GM12878 (cell line): ENCODE measurements at regions not wholly inside any gene's neighbourhood (a gene's known extent, or its start where the extent isn't known, plus 50 kb on each side); places are given as distances from the start of the nearest gene placed in this dataset.

Experiments
- ATAC-seq: fragments of 200-7000 bp; cut with Tn5 transposase; 3 replicates; pipeline ENCODE4 v1.9.1; 2020; ENCODE audit warnings: mild to moderate bottlenecking, moderate library complexity
- BruUV-seq: library from RNA; stranded (reverse); fragments of 400-500 nt; replicated peaks from 2 replicates; lab custom pipeline; 2021; lab: Mats Ljungman, UMichigan
- CTCF ChIA-PET: fragments of 300-600 bp; sonication (Branson Sonifier 250); formaldehyde crosslinking; extraction: SDS; loops from one replicate; lab custom pipeline; 2021; ENCODE audit warnings: inconsistent platforms; lab: Yijun Ruan, JAX
- POLR2A ChIA-PET: fragments of 350-600 bp; formaldehyde crosslinking; extraction: SDS; loops from one replicate; lab custom pipeline; 2021; ENCODE audit warnings: inconsistent platforms; lab: Charles Lee
- RAD21 ChIA-PET: fragments of 300-600 bp; sonication (Branson Sonifier 250); formaldehyde crosslinking; loops from one replicate; lab custom pipeline; 2023; ENCODE audit warnings: antibody characterized with exemption; ENCODE audit not compliant: unreplicated experiment; lab: Charles Lee
- SMC1A ChIA-PET: fragments of 300-600 bp; sonication (Branson Sonifier 250); formaldehyde crosslinking; loops from one replicate; lab custom pipeline; 2023; ENCODE audit not compliant: unreplicated experiment, uncharacterized antibody; lab: Charles Lee
- DNase-seq: peaks from one replicate; pipeline ENCODE4 v3.0.0-alpha.2; 2011; ENCODE audit warnings: low read depth, low spot score
- FAIRE-seq: peaks from 3 replicates; lab custom pipeline; 2011; peaks lifted over from hg19 to GRCh38; lab: Jason Lieb, UNC
- H2AFZ ChIP-seq: 2 replicates; pipeline ENCODE4 v1.6.0; 2011; ENCODE audit warnings: low read depth, low read length, control low read depth; ENCODE audit not compliant: control insufficient read depth
- H3K27ac ChIP-seq: 2 replicates; pipeline ENCODE4 v1.5.1; 2011; ENCODE audit warnings: control low read depth; ENCODE audit not compliant: control insufficient read depth, insufficient read depth
- H3K27me3 ChIP-seq, 2 experiments: replicated peaks in 1 of 2; 2 replicates each; pipeline versions ENCODE4 v1.6.0 to v1.6.1; 2011; ENCODE audit warnings: low read length in 1 of 2; ENCODE audit not compliant: control insufficient read depth in 2 of 2, insufficient read depth in 2 of 2
- H3K36me3 ChIP-seq, 2 experiments: 2 replicates each; pipeline ENCODE4 v1.5.1; 2011; ENCODE audit warnings: low read length in 1 of 2; ENCODE audit not compliant: control insufficient read depth in 2 of 2, insufficient read depth in 2 of 2
- H3K4me1 ChIP-seq: 2 replicates; pipeline ENCODE4 v1.6.1; 2011; ENCODE audit warnings: mild to moderate bottlenecking, low read length, moderate library complexity, mixed read lengths; ENCODE audit not compliant: control insufficient read depth, insufficient read depth
- H3K4me2 ChIP-seq: 2 replicates; pipeline ENCODE4 v1.6.0; 2011; ENCODE audit warnings: control low read depth; ENCODE audit not compliant: control insufficient read depth, insufficient read depth
- H3K4me3 ChIP-seq: fragments of 200-600 bp; sonication (generic); 2 replicates; pipeline ENCODE4 v1.5.1; 2016
- H3K79me2 ChIP-seq: 2 replicates; pipeline ENCODE4 v1.6.0; 2011; ENCODE audit warnings: low read length; ENCODE audit not compliant: control insufficient read depth, insufficient read depth
- H3K9ac ChIP-seq: 2 replicates; pipeline ENCODE4 v1.8.0; 2011; ENCODE audit warnings: low read length, control low read depth, mixed read lengths; ENCODE audit not compliant: control insufficient read depth, insufficient read depth
- H3K9me3 ChIP-seq: replicated peaks from 3 replicates; pipeline ENCODE4 v1.5.1; 2011; ENCODE audit warnings: mild to moderate bottlenecking, low read length; ENCODE audit not compliant: control insufficient read depth, insufficient read depth
- H4K20me1 ChIP-seq: 2 replicates; pipeline ENCODE4 v1.6.0; 2011; ENCODE audit not compliant: control insufficient read depth, insufficient read depth
- ATF3 ChIP-seq: IDR thresholded peaks from 2 replicates; pipeline ENCODE4 v1.6.1; 2011; ENCODE audit warnings: low read depth, mild to moderate bottlenecking, low read length, moderate library complexity, borderline replicate concordance; ENCODE audit errors: extremely low read depth
- EZH2 ChIP-seq: IDR thresholded peaks from 2 replicates; pipeline ENCODE4 v1.6.1; 2012; ENCODE audit warnings: low read depth, mild to moderate bottlenecking, control low read depth, inconsistent platforms, low read length, borderline replicate concordance; ENCODE audit not compliant: control insufficient read depth
- GATAD2B ChIP-seq: fragments of 450-650 bp; conservative IDR thresholded peaks from 2 replicates; pipeline ENCODE4 v1.6.1; 2017; ENCODE audit warnings: low read depth, mild to moderate bottlenecking, moderate library complexity
- HSF1 ChIP-seq: fragments of 150-350 bp; IDR thresholded peaks from 2 replicates; pipeline ENCODE4 v1.6.1; 2014; ENCODE audit warnings: mild to moderate bottlenecking, low read depth, low read length
- NR2F1 ChIP-seq: fragments of 450-650 bp; conservative IDR thresholded peaks from 2 replicates; pipeline ENCODE4 v1.6.1; 2017; ENCODE audit warnings: mild to moderate bottlenecking
- PAX8 ChIP-seq: fragments of 450-650 bp; IDR thresholded peaks from 2 replicates; pipeline ENCODE4 v1.6.1; 2017; ENCODE audit warnings: mild to moderate bottlenecking, moderate library complexity
- POU2F2 ChIP-seq: IDR thresholded peaks from 3 replicates; pipeline ENCODE4 v1.6.1; 2011; ENCODE audit warnings: low read depth, mild to moderate bottlenecking, low read length, borderline replicate concordance
- RCOR1 ChIP-seq: conservative IDR thresholded peaks from 2 replicates; pipeline ENCODE4 v1.6.1; 2012; ENCODE audit warnings: low read depth, low read length, improper control_type of control experiment
- WGBS: methylation state at CpG from one replicate; pipeline ENCODE4 v1.1.6; 2016; ENCODE audit warnings: low lambda C conversion rate; ENCODE audit not compliant: insufficient replicate concordance, insufficient coverage; ENCODE audit errors: missing lambda C conversion rate; 5-methylcytosine and 5-hydroxymethylcytosine counted together
- in situ Hi-C: fragments of 300-500 bp; cut with MboI; formaldehyde crosslinking; loops from 9 replicates; pipeline ENCODE4 v1.14.3; 2018; ENCODE audit warnings: mixed read lengths
- intact Hi-C: fragments of 100-400 bp; cut with micrococcal nuclease; formaldehyde crosslinking; loops from one replicate; pipeline ENCODE4 v1.14.2; 2022; ENCODE audit not compliant: unreplicated experiment

DNA sequence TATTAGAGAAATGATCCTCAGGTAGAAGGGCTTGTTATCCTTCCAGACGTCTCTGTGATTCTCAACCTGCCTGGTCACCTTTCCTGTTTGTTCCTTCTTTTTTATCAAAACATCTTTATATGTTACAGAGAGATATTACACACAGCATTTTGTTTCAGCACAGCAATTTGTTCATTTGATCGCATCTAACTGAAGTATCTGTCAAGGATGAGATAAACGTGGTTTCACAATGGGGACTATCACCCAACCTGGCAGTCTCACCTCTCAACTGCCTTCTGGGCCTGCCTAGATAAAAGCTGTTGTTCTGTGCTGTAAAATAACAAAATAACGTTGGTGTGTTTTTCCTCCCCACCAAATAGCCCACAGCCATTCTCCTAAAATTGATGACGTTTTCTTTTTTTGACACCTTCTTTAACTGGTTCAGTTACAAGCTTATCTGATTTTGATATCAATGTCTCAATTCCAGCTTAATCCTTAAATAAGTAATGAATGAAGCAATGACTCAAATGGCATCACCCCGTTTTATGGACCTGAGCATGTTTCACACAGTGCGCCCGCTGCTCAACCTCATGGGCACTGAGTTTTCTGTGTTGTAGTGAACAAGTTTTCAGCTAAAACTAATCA, 367.9 kb upstream of the RUNX1 start:
- Histone ChIP-seq H3K4me2 (no peak overlapping the region), H3K79me2 (no peaks in the 10 kb centered on the region), H3K9me3 (no peaks in the 10 kb centered on the region; the same call in 2 of the 3 replicates), H3K36me3 (no peaks in the 10 kb centered on the region), H4K20me1 (no peaks in the 10 kb centered on the region), H2AFZ (no peak overlapping the region), H3K27me3 (no peaks in the 10 kb centered on the region), H3K4me3 (no peak overlapping the region), H3K4me1 (no peaks in the 10 kb centered on the region), H3K9ac (no peak overlapping the region), H3K27ac (no peak overlapping the region)
- ChIA-PET RAD21 (no interaction called here), CTCF (no interaction called here), SMC1A (no interaction called here), POLR2A (no interaction called here)
- 27% methylated on average over 8 of the region's 8 CpGs for WGBS
- no TSS peak for BruUV-seq
- in situ Hi-C loops (no loop called here), intact Hi-C loops (no loop called here)
- ATAC-seq = no peak
- TF ChIP-seq NR2F1 = no peak
- no peak for DNase-seq
- FAIRE-seq = no peak

DNA sequence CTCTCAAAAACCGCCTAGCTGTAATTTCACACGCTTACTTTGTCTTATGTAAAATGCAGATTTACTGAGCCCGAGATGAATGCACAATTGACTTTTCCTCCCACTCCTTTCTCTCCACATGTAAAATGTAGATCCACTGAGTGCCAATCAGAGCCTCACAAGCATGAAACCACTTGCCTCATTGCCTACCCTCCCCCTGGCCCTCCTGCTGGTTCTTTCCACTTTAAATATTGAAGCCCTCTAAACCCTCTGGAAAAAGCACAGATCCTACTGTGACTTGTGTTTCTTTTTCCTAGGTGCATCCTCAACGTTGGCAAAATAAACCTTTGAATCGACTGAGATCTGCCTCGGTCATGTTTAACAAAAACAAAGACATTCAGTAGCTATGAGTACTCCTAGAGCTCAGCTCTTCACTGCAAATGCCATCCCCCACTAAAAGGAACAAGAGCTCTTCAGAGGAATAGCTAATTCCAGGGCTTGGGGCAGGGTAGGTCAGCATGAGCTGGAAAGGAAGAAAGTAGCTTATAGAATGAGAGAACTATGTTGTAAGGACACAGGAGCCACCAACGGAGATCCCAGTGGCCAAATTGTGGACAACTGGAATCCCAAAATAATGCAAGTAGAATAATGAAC, 365.5 kb upstream of the RUNX1 start:
- CTCF ChIA-PET = no interaction called here
- H3K4me1 ChIP-seq = no peaks in the 10 kb centered on the region
- RAD21 ChIA-PET = no interaction called here
- H3K4me3 ChIP-seq = no peak overlapping the region
- H3K4me2 ChIP-seq = no peak overlapping the region
- no peaks in the 10 kb centered on the region for H4K20me1 ChIP-seq
- no peak for ATAC-seq
- H3K27me3 ChIP-seq = no peaks in the 10 kb centered on the region
- intact Hi-C loops (no loop called here), in situ Hi-C loops (no loop called here)
- TF ChIP-seq GATAD2B (no peak), PAX8 (no peak), RCOR1 (no peak), HSF1 (no peak), POU2F2 (no peak), EZH2 (no peak), ATF3 (no peak)
- no peak overlapping the region for H2AFZ ChIP-seq
- H3K9me3 ChIP-seq = no peaks in the 10 kb centered on the region
- 40% methylated on average over 7 of the region's 7 CpGs for WGBS
- H3K79me2 ChIP-seq = no peaks in the 10 kb centered on the region
- no peak overlapping the region for H3K27ac ChIP-seq
- POLR2A ChIA-PET = no interaction called here
- H3K36me3 ChIP-seq = no peaks in the 10 kb centered on the region
- H3K9ac ChIP-seq = no peak overlapping the region
- SMC1A ChIA-PET = no interaction called here
- BruUV-seq = no TSS peak
- no peak for DNase-seq
- no peak for FAIRE-seq
